Activated gamma-delta T cell treated with anti-CD3 and anti-CD28 coated beads, Interleukin-2, amount 50 U/mL, for 16 hours (primary cell): ENCODE measurements at regions not wholly inside any gene's neighbourhood (a gene's known extent, or its start where the extent isn't known, plus 50 kb on each side); places are given as distances from the start of the nearest gene placed in this dataset.
A peak's percentile ranks its signal among the peaks of the same experiment; 100 is the strongest.

ENCODE experiments used
- DNase-seq: peaks from one replicate; pipeline ENCODE4 v3.0.0-alpha.2; 2020; ENCODE audit warnings: low read depth

GRCh38 chr13:79709471-79709870, 228.5 kb downstream of the NDFIP2 start:
- DNase-seq: no peak

- no peak for DNase-seq
Observed at GRCh38 chr13:79703772-79704171, 222.8 kb downstream of the NDFIP2 start.

- no peak for DNase-seq
Observed at GRCh38 chr13:79695754-79696153, 214.8 kb downstream of the NDFIP2 start.

- no peak for DNase-seq
Observed at GRCh38 chr13:79692846-79693245, 211.9 kb downstream of the NDFIP2 start.

GRCh38 chr13:79691826-79692225, 210.9 kb downstream of the NDFIP2 start:
- DNase-seq: no peak

GRCh38 chr13:79688741-79689140, 207.8 kb downstream of the NDFIP2 start:
- DNase-seq: no peak

DNA sequence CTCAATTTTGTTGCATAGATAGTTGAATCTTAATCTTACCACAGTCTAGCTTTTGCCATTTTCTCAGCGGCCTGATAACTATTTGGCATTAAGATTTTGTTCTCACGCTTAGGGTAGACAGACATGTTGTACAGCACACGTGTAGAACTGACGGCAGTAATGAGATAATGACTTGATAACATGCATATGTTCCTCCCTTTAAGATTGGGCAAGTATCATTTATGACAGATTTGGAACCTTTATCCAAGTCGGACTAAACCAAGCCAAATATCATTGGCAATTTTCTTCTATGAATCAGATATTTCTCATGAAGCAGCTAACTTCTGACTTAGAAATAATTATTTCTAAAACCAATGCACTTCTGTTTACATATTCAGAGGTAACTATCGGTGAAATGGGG, 205.5 kb downstream of the NDFIP2 start:
- no peak for DNase-seq

- DNase-seq: no peak
Observed at GRCh38 chr13:79684371-79684770, 203.4 kb downstream of the NDFIP2 start.

GRCh38 chr13:79682164-79682563, 201.2 kb downstream of the NDFIP2 start:
- DNase-seq: no peak

DNA sequence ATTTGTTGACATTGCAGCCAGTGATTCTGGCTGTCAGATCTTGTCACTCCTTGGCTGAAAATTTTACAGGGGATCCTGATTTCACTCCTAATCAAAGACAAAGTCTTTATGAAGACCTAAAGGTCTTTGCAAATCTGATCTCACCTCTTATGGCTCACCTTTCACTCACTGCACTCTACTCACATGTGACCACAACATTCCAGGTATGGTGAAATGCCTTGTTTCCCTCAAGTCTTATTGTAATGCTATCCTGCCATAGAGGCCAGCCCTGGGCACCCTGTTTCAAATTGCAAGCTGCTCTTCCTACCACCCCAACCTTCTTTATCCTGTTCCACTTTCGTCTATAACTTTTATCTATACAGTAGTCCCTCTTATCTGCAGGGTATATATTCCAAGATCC, 200.1 kb downstream of the NDFIP2 start:
- DNase-seq: no peak

DNA sequence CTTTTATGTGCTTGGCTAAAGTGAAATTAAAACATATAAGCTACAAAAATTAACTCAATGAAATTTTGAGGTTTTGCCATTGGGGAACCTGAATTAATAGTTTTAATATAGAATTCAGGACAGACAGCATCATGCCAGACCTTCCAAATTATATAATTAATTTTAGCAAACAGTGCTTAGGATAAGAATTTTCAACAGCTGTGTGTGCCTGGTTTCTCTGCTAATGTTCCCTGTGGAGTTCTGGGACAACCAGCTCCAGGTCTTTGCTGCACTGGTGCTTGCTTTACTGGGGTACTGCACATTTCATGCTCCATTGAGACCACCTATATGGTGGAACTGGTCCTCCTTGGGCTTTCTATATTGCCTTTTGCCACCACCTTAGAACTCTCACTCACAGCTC, 199.5 kb downstream of the NDFIP2 start:
- no peak for DNase-seq

DNA sequence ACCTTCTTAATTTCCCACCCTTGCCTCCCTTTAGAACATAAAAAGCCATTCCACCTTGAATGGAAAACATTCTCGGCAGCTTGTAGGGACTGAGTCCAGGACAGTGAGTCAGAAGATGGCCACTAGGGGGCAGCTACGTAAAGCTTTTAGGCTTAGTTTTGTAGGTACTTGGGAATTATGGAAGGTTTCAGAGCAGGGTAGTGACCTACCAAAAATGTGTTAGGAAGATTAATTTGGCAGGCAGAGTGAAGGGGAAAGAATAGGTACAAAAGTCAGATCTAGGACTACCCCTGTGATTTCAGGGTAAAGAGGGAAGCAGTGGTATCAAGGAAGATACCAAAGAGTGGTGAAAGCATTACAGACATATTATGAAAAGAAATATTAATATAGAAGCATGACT, 198.4 kb downstream of the NDFIP2 start:
- peak; percentile 15 for DNase-seq

DNA sequence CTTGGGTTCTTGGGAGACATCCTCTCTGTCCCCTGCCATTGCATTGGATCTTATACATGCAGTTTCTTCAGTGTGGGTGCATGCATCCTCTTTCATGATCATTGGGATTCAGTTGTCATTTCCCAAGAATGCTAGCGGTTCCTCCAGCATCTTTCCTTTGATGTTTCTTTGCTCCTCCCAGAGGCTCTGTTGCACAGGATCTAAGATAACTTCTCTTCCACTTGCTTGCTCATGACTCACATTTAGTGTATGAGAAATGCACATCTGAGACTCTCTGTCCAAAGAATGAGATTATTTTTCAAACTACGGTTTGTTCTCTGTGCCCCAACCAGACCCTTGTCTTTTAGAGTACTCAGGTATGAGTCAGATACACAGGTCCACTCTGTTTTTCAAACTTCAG, 197.1 kb downstream of the NDFIP2 start:
- no peak for DNase-seq

DNA sequence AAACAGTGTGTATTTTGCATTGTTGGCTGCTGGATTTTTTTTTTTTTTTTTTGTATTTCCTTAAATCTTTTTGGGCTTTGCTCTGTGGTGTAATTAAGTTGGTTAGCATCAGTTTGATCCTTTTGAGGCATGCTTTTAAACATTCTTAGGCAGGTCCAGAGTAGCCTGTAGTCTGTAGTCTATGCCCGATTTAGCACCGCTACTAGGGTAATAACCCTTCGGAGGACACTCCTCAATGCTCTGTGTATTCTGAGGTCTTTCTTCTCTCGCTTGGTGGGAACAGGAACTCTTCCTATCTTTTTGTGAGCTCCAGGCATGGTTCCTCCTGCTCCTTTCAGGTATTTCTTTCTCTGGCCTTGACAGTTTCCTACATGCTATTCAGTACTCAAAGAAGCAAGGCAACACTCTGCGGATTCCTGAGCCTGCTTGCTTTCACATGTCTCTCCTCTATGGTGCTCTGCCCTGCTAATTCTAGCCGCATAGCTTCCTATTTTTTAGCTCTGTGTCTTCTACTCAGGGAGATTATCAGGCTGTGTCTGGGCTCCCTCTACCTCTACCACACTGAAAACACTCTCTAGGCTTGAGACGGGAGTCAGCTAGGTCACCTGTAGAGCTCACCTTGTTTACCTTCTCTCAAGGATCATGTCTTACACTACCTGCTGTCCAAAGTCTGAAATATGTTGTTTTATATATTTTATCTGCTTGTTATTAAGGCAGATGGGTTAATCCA, 195.1 kb downstream of the NDFIP2 start:
- DNase-seq: no peak

GRCh38 chr13:79674765-79675515, 194.0 kb downstream of the NDFIP2 start:
- no peak for DNase-seq

GRCh38 chr13:79673993-79674377, 193.0 kb downstream of the NDFIP2 start:
- no peak for DNase-seq

DNA sequence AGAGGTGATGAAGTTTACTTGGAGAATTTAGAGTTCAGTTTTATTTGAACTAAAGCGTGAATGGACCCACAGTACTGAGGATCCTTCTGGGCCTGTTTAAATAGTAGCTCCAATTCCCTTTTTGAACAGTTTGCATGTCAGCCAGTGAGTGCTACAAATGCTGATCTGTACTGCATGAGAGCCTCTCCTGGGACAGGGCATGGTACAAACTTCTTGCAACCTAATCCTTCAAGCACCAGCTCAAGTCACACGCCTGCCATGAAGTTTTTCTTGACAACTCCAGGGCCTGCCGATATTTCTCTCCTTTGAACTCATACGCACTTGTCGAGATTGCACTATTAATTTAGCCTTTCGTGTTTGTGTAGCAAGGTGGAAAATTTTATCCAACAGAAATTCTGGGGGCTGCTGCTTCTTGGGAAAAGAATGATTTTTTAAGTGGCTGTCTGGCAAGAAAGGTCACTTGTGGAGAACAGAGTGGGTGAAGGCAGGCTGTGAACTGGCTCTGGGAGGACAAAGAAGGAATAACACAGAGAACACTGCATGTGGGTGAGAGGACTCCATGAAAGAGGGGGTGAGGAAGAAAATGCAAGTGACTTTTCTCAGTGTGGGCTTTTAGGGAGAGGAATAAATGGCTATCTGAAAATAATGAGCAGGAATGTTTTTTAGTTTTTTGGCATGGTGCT, 192.5 kb downstream of the NDFIP2 start:
- DNase-seq: no peak

GRCh38 chr13:79671420-79671819, 190.5 kb downstream of the NDFIP2 start:
- DNase-seq: no peak

DNA sequence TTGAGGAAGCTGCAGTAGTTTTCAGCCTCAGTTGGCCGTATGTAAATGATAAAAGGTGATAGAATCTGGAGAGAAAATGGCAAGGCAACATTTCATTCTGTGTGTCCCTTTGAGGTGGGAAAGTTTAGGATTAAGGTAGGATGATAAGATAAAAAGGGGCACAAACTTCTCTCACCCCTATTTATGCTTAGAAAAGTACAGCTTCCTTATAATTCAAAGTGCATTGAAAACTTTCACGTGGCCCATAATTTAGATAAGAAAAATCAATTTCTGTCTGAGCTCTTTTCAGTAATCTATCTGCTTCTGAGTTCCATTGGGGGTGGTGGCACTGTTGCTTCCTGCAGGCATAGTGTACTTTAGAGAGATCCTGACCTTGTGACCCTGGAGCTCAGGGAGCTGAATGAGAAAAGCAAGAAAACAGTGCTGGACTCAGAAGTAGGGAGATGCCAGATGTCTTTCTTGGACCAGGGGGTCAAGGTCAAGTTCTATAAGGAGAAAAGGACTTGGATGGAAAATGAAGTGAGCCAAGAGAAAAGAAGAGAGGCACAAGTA, 187.3 kb downstream of the NDFIP2 start:
- DNase-seq: no peak

DNA sequence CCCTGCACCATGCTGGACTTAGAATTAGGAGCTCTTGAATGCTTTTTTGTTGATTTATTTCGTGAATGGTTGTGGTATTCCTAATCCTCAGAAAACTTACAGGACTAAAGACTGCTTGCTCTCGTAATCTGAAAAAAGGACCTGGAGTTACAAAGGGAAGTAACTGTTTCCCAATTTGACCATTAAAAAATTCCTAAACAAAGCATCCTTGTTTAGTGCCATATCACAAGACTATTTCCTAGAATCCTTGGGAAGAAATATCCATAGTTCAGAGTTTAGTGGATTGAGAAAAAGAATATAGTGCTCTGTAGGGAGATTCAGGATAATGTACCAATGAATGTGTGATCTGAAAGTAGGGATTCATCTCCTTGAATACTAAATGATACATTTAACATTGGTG, 186.8 kb downstream of the NDFIP2 start:
- DNase-seq: no peak

GRCh38 chr13:79663977-79664636, 183.2 kb downstream of the NDFIP2 start:
- no peak for DNase-seq

DNA sequence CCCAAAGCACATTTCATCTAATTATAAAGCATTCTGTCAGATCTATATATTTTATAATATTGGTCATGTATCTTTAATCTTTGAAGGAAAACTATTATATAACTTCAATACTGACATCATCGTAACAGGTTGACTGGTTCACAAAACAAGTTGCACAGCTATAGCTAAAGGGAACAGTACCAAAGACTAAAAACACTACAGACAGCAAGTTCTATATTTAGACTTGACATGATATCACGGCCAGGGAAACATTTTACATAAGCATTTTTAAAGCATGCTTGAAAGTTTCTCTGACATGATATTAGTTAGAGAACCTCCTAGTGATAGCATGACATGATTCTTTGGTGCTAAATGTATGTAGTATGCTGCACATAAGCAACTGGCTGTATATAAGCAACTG, 182.5 kb downstream of the NDFIP2 start:
- no peak for DNase-seq
